ENCODE measurements at regions not wholly inside any gene's neighbourhood (a gene's known extent, or its start where the extent isn't known, plus 50 kb on each side); places are given as distances from the start of the nearest gene placed in this dataset.

GRCh38 chr5:121171361-121171760, 680.3 kb upstream of the FTMT start:
- ChIA-PET CTCF (no interaction called here), POLR2A (ENCODE audit: unreplicated experiment) (no interaction called here)
- H3K4me1 ChIP-seq (replicated peaks; ENCODE audit: insufficient read depth), result no peaks in the 10 kb centered on the region
- H2AFZ ChIP-seq, result no peak overlapping the region
- intact Hi-C loops (cut with micrococcal nuclease; ENCODE audit: unreplicated experiment), result no loop called here
- H3K9me3 ChIP-seq (ENCODE audit: insufficient read depth, low read depth), result no peaks in the 10 kb centered on the region
- no TSS peak for BruUV-seq (replicated peaks)
- H3K9me2 ChIP-seq (ENCODE audit: insufficient read depth), result no peaks in the 10 kb centered on the region
- no peak overlapping the region for H3K27ac ChIP-seq
- H3K36me3 ChIP-seq (ENCODE audit: low read depth), result no peaks in the 10 kb centered on the region
- H3K27me3 ChIP-seq (ENCODE audit: insufficient read depth, low read depth), result no peaks in the 10 kb centered on the region
- no peaks in the 10 kb centered on the region for H4K20me1 ChIP-seq (ENCODE audit: insufficient read depth)
- H3K4me3 ChIP-seq, result no peak overlapping the region
- H3K4me2 ChIP-seq, result no peak overlapping the region
- no peaks in the 10 kb centered on the region for H3F3A ChIP-seq (ENCODE audit: insufficient read depth, low read depth)
- DNase-seq, result no peak
- TF ChIP-seq EZH2 (IDR thresholded peaks at IDR 0.05; ENCODE audit: low read depth) (no peak), CTCF (conservative IDR thresholded peaks at IDR 0.05) (no peak)
- H3K79me2 ChIP-seq (ENCODE audit: low read depth), result no peaks in the 10 kb centered on the region

- no peak overlapping the region for H3K4me2 ChIP-seq
- H3K27me3 ChIP-seq (ENCODE audit: insufficient read depth, low read depth), result no peaks in the 10 kb centered on the region
- no peaks in the 10 kb centered on the region for H3F3A ChIP-seq (ENCODE audit: insufficient read depth, low read depth)
- BruUV-seq (replicated peaks), result no TSS peak
- no peaks in the 10 kb centered on the region for H3K9me3 ChIP-seq (ENCODE audit: insufficient read depth, low read depth)
- TF ChIP-seq CTCF (conservative IDR thresholded peaks at IDR 0.05) (no peak), EZH2 (IDR thresholded peaks at IDR 0.05; ENCODE audit: low read depth) (no peak)
- H3K9me2 ChIP-seq (ENCODE audit: insufficient read depth), result no peaks in the 10 kb centered on the region
- no peak overlapping the region for H2AFZ ChIP-seq
- ChIA-PET CTCF (no interaction called here), POLR2A (ENCODE audit: unreplicated experiment) (no interaction called here)
- no peaks in the 10 kb centered on the region for H3K36me3 ChIP-seq (ENCODE audit: low read depth)
- no peak overlapping the region for H3K27ac ChIP-seq
- H3K4me3 ChIP-seq, result no peak overlapping the region
- no peaks in the 10 kb centered on the region for H3K4me1 ChIP-seq (replicated peaks; ENCODE audit: insufficient read depth)
- H4K20me1 ChIP-seq (ENCODE audit: insufficient read depth), result no peaks in the 10 kb centered on the region
- H3K79me2 ChIP-seq (ENCODE audit: low read depth), result no peaks in the 10 kb centered on the region
- DNase-seq, result no peak
- intact Hi-C loops (cut with micrococcal nuclease; ENCODE audit: unreplicated experiment), result no loop called here
Measured at GRCh38 chr5:121171834-121172233, 679.8 kb upstream of the FTMT start.

GRCh38 chr5:121174351-121174750, 677.3 kb upstream of the FTMT start:
- no peaks in the 10 kb centered on the region for H3F3A ChIP-seq (ENCODE audit: insufficient read depth, low read depth)
- no peaks in the 10 kb centered on the region for H3K36me3 ChIP-seq (ENCODE audit: low read depth)
- no peaks in the 10 kb centered on the region for H3K4me1 ChIP-seq (replicated peaks; ENCODE audit: insufficient read depth)
- no TSS peak for BruUV-seq (replicated peaks)
- no peaks in the 10 kb centered on the region for H3K9me2 ChIP-seq (ENCODE audit: insufficient read depth)
- no peaks in the 10 kb centered on the region for H3K27me3 ChIP-seq (ENCODE audit: insufficient read depth, low read depth)
- no peak overlapping the region for H3K4me3 ChIP-seq
- H3K9me3 ChIP-seq (ENCODE audit: insufficient read depth, low read depth), result no peaks in the 10 kb centered on the region
- H2AFZ ChIP-seq, result no peak overlapping the region
- intact Hi-C loops (cut with micrococcal nuclease; ENCODE audit: unreplicated experiment), result no loop called here
- H3K79me2 ChIP-seq (ENCODE audit: low read depth), result no peaks in the 10 kb centered on the region
- H3K27ac ChIP-seq, result no peak overlapping the region
- ChIA-PET CTCF (no interaction called here), POLR2A (ENCODE audit: unreplicated experiment) (no interaction called here)
- no peaks in the 10 kb centered on the region for H4K20me1 ChIP-seq (ENCODE audit: insufficient read depth)
- H3K4me2 ChIP-seq, result no peak overlapping the region
- no peak for TF ChIP-seq CTCF (conservative IDR thresholded peaks at IDR 0.05)
- TF ChIP-seq EZH2 (IDR thresholded peaks at IDR 0.05; ENCODE audit: low read depth), result no peak
- DNase-seq, result no peak
